ENCODE measurements at regions not wholly inside any gene's neighbourhood (a gene's known extent, or its start where the extent isn't known, plus 50 kb on each side); places are given as distances from the start of the nearest gene placed in this dataset.

- TF ChIP-seq POLR2A (IDR thresholded peaks at IDR 0.05) (no peak), CTCF (IDR thresholded peaks at IDR 0.05) (no peak)
Measured at GRCh38 chr6:113776998-113777397, 80.1 kb upstream of the MARCKS start.
